SU-DHL-6 (cell line): ENCODE measurements at regions not wholly inside any gene's neighbourhood (a gene's known extent, or its start where the extent isn't known, plus 50 kb on each side); places are given as distances from the start of the nearest gene placed in this dataset.

Experiments used
- H2AFZ ChIP-seq: fragments of 200-600 bp; sonication (generic); 2 replicates; pipeline ENCODE4 v1.6.1; 2014; ENCODE audit warnings: low read depth, mild to moderate bottlenecking, moderate library complexity, mixed read lengths, antibody characterized with exemption, low read length; ENCODE audit not compliant: severe bottlenecking
- H3F3A ChIP-seq: fragments of 200-600 bp; shearing (Covaris generic); 2 replicates; pipeline ENCODE4 v1.6.0; 2016; ENCODE audit warnings: antibody characterized with exemption, mild to moderate bottlenecking; ENCODE audit not compliant: insufficient read depth
- H3K27ac ChIP-seq: fragments of 200-600 bp; sonication (generic); 2 replicates; pipeline ENCODE4 v1.5.1; 2016; ENCODE audit warnings: low read depth, mild to moderate bottlenecking, low read length, moderate library complexity, mixed read lengths
- H3K27me3 ChIP-seq: fragments of 200-600 bp; sonication (generic), shearing (Covaris generic); 2 replicates; pipeline ENCODE4 v1.6.0; 2014; ENCODE audit warnings: mild to moderate bottlenecking, low read length
- H3K36me3 ChIP-seq: fragments of 200-600 bp; sonication (generic); 2 replicates; pipeline ENCODE4 v1.6.1; 2014; ENCODE audit warnings: mild to moderate bottlenecking, low read length, mixed read lengths
- H3K4me2 ChIP-seq: fragments of 300-600, 200-600 bp; shearing (Covaris generic), sonication (generic); 2 replicates; pipeline ENCODE4 v1.6.0; 2014; ENCODE audit warnings: low read length, low read depth, mild to moderate bottlenecking; ENCODE audit not compliant: poor library complexity, severe bottlenecking
- H3K4me3 ChIP-seq: fragments of 200-600 bp; sonication (generic); 2 replicates; pipeline ENCODE4 v1.5.1; 2014; ENCODE audit warnings: antibody characterized with exemption, low read length, mild to moderate bottlenecking, mixed read lengths; ENCODE audit not compliant: insufficient read depth, poor library complexity, severe bottlenecking
- H3K79me2 ChIP-seq: fragments of 200-600 bp; sonication (generic); 2 replicates; pipeline ENCODE4 v1.6.1; 2014; ENCODE audit warnings: mild to moderate bottlenecking, low read length, moderate library complexity; ENCODE audit not compliant: insufficient read depth
- H3K9ac ChIP-seq: fragments of 200-600 bp; sonication (generic); 2 replicates; pipeline ENCODE4 v1.7.0; 2014; ENCODE audit warnings: mild to moderate bottlenecking, low read length
- H3K9me2 ChIP-seq: fragments of 200-600 bp; sonication (generic); replicated peaks from 2 replicates; pipeline ENCODE4 v1.6.1; 2014; ENCODE audit warnings: low read length; ENCODE audit not compliant: insufficient read depth
- H3K9me3 ChIP-seq: fragments of 200-600 bp; sonication (generic); 2 replicates; pipeline ENCODE4 v1.6.1; 2014; ENCODE audit warnings: low read length, mixed read lengths; ENCODE audit not compliant: insufficient read depth
- H4K20me1 ChIP-seq: fragments of 200-600 bp; sonication (generic); 2 replicates; pipeline ENCODE4 v1.6.1; 2014; ENCODE audit warnings: low read depth, mild to moderate bottlenecking, antibody characterized with exemption, low read length, moderate library complexity, mixed read lengths
- CTCF ChIP-seq: fragments of 200-600 bp; sonication (generic); IDR thresholded peaks from one replicate; pipeline ENCODE4 v1.5.1; 2017; ENCODE audit warnings: antibody characterized with exemption, mild to moderate bottlenecking, low read length, moderate library complexity; ENCODE audit not compliant: insufficient read depth, poor library complexity, severe bottlenecking
- EZH2phosphoT487 ChIP-seq: fragments of 200-600 bp; sonication (generic), shearing (Covaris generic); conservative IDR thresholded peaks from 2 replicates; pipeline ENCODE4 v1.6.1; 2018; ENCODE audit warnings: mild to moderate bottlenecking, antibody characterized with exemption, low read length, moderate library complexity, mixed read lengths

GRCh38 chr1:201706109-201706508 is 122.8 kb upstream of the IPO9 start:
- H3K79me2 ChIP-seq, result no peaks in the 10 kb centered on the region
- H3K27ac ChIP-seq, result no peak overlapping the region
- H2AFZ ChIP-seq, result no peak overlapping the region
- no peaks in the 10 kb centered on the region for H3F3A ChIP-seq
- H3K4me2 ChIP-seq, result no peak overlapping the region
- H3K9ac ChIP-seq, result no peak overlapping the region
- H3K4me3 ChIP-seq, result no peak overlapping the region
- no peaks in the 10 kb centered on the region for H3K27me3 ChIP-seq
- H4K20me1 ChIP-seq, result no peaks in the 10 kb centered on the region
- no peaks in the 10 kb centered on the region for H3K9me3 ChIP-seq
- TF ChIP-seq EZH2phosphoT487 (no peak), CTCF (no peak)
- no peaks in the 10 kb centered on the region for H3K9me2 ChIP-seq
- no peaks in the 10 kb centered on the region for H3K36me3 ChIP-seq

DNA sequence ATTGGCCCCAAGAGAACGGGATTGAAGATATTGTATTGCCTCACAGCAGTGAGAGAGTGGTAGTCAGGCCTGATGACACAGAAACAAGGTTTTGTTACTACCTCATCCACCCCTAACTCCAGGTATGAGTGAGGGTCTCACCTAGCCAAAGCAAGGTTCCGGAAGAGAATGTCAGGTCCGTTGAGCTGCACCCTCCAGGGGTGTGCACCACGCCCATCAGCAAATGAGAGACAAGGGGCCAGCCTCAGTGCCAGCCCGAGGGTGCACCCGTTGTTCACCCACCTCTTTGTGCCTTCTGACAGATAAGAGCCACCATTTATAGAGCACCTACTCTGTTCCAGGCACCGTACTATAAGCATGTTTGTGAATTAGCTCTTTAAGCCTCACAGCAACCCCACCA is 121.9 kb upstream of the IPO9 start:
- H4K20me1 ChIP-seq, result no peaks in the 10 kb centered on the region

DNA sequence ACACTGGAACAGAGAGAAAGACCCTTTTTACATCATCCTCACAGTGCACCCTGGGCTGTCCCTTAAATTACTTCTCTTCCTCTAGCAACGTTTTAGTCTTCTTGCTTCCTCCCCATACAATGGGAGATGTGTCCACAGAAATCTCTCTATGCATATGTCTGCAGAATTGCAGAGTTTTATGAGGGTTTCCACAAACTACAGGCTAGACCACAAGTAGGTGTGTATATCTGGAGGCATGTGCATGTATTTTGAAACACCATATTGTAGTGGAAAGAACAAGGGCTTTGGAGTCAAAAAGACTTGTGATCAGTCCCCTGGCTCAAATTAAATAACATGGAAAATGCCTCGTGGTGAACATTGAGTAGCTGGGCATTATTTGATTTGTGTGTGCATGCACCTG is 121.3 kb upstream of the IPO9 start:
- no peaks in the 10 kb centered on the region for H3F3A ChIP-seq
- no peak overlapping the region for H2AFZ ChIP-seq
- no peaks in the 10 kb centered on the region for H4K20me1 ChIP-seq
- H3K9me3 ChIP-seq, result no peaks in the 10 kb centered on the region
- no peak overlapping the region for H3K4me3 ChIP-seq
- no peaks in the 10 kb centered on the region for H3K27me3 ChIP-seq
- no peak overlapping the region for H3K27ac ChIP-seq
- TF ChIP-seq CTCF (no peak), EZH2phosphoT487 (no peak)
- H3K79me2 ChIP-seq, result no peaks in the 10 kb centered on the region
- no peaks in the 10 kb centered on the region for H3K36me3 ChIP-seq
- H3K4me2 ChIP-seq, result no peak overlapping the region
- H3K9ac ChIP-seq, result no peak overlapping the region
- H3K9me2 ChIP-seq, result no peaks in the 10 kb centered on the region

More for the DNA sequence above, 121.9 kb upstream of the IPO9 start:
- H3K27ac ChIP-seq, result no peak overlapping the region
- H3K4me3 ChIP-seq, result no peak overlapping the region
- H3K4me2 ChIP-seq, result no peak overlapping the region
- no peak overlapping the region for H3K9ac ChIP-seq
- H3K79me2 ChIP-seq, result no peaks in the 10 kb centered on the region
- H3K36me3 ChIP-seq, result no peaks in the 10 kb centered on the region
- TF ChIP-seq EZH2phosphoT487 (no peak), CTCF (no peak)
- no peaks in the 10 kb centered on the region for H3K9me3 ChIP-seq
- H3F3A ChIP-seq, result no peaks in the 10 kb centered on the region
- no peaks in the 10 kb centered on the region for H3K9me2 ChIP-seq
- no peak overlapping the region for H2AFZ ChIP-seq
- H3K27me3 ChIP-seq, result no peaks in the 10 kb centered on the region
